ENCODE measurements at regions not wholly inside any gene's neighbourhood (a gene's known extent, or its start where the extent isn't known, plus 50 kb on each side); places are given as distances from the start of the nearest gene placed in this dataset.

- ChIA-PET CTCF (ENCODE audit: unreplicated experiment) (no interaction called here), POLR2A (no interaction called here)
- no peak for TF ChIP-seq EZH2phosphoT487 (IDR thresholded peaks at IDR 0.05; ENCODE audit: borderline replicate concordance, low read depth, low read length)
- TF ChIP-seq, protein P1, sequence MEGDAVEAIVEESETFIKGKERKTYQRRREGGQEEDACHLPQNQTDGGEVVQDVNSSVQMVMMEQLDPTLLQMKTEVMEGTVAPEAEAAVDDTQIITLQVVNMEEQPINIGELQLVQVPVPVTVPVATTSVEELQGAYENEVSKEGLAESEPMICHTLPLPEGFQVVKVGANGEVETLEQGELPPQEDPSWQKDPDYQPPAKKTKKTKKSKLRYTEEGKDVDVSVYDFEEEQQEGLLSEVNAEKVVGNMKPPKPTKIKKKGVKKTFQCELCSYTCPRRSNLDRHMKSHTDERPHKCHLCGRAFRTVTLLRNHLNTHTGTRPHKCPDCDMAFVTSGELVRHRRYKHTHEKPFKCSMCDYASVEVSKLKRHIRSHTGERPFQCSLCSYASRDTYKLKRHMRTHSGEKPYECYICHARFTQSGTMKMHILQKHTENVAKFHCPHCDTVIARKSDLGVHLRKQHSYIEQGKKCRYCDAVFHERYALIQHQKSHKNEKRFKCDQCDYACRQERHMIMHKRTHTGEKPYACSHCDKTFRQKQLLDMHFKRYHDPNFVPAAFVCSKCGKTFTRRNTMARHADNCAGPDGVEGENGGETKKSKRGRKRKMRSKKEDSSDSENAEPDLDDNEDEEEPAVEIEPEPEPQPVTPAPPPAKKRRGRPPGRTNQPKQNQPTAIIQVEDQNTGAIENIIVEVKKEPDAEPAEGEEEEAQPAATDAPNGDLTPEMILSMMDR (conservative IDR thresholded peaks at IDR 0.05; ENCODE audit: low read length): no peak
- Histone ChIP-seq H3K9me3 (ENCODE audit: low read length) (no peaks in the 10 kb centered on the region), H3K4me3 (ENCODE audit: low read depth, low read length, poor library complexity, severe bottlenecking) (no peak overlapping the region), H3K4me1 (ENCODE audit: insufficient read depth, low read length, poor library complexity, severe bottlenecking) (no peaks in the 10 kb centered on the region), H3K9me2 (ENCODE audit: insufficient read depth, low read length) (no peaks in the 10 kb centered on the region), H2AFZ (ENCODE audit: low read length) (no peak overlapping the region), H3K27ac (ENCODE audit: low read depth, low read length, poor library complexity, severe bottlenecking) (no peak overlapping the region), H3K36me3 (ENCODE audit: insufficient read depth, low read length) (no peaks in the 10 kb centered on the region), H3K79me2 (ENCODE audit: insufficient read depth, low read depth, low read length) (no peaks in the 10 kb centered on the region), H4K20me1 (ENCODE audit: insufficient read depth, low read length) (no peaks in the 10 kb centered on the region), H3K4me2 (ENCODE audit: low read length) (no peak overlapping the region)
- no peak for DNase-seq (ENCODE audit: low spot score)
- BruUV-seq (replicated peaks): no TSS peak
- intact Hi-C loops (cut with micrococcal nuclease; ENCODE audit: unreplicated experiment): no loop called here
These were observed 203.9 kb upstream of the PIK3C3 start for GRCh38 chr18:41751161-41751560.

GRCh38 chr18:41747723-41748242 is 207.3 kb upstream of the PIK3C3 start:
- no peak overlapping the region for H3K4me3 ChIP-seq (ENCODE audit: low read depth, low read length, poor library complexity, severe bottlenecking)
- no peak overlapping the region for H2AFZ ChIP-seq (ENCODE audit: low read length)
- TF ChIP-seq, protein P1 (conservative IDR thresholded peaks at IDR 0.05; ENCODE audit: low read length): no peak
- TF ChIP-seq EZH2phosphoT487 (IDR thresholded peaks at IDR 0.05; ENCODE audit: borderline replicate concordance, low read depth, low read length): no peak
- H3K27ac ChIP-seq (ENCODE audit: low read depth, low read length, poor library complexity, severe bottlenecking): no peak overlapping the region
- no peaks in the 10 kb centered on the region for H3K9me3 ChIP-seq (ENCODE audit: low read length)
- POLR2A ChIA-PET: no interaction called here
- no peak overlapping the region for H3K4me2 ChIP-seq (ENCODE audit: low read length)
- H4K20me1 ChIP-seq (ENCODE audit: insufficient read depth, low read length): no peaks in the 10 kb centered on the region
- H3K9me2 ChIP-seq (ENCODE audit: insufficient read depth, low read length): no peaks in the 10 kb centered on the region
- no peaks in the 10 kb centered on the region for H3K36me3 ChIP-seq (ENCODE audit: insufficient read depth, low read length)
- no TSS peak for BruUV-seq (replicated peaks)
- no peak for DNase-seq (ENCODE audit: low spot score)
- CTCF ChIA-PET (ENCODE audit: unreplicated experiment): no interaction called here
- intact Hi-C loops (cut with micrococcal nuclease; ENCODE audit: unreplicated experiment): no loop called here
- H3K79me2 ChIP-seq (ENCODE audit: insufficient read depth, low read depth, low read length): no peaks in the 10 kb centered on the region
- H3K4me1 ChIP-seq (ENCODE audit: insufficient read depth, low read length, poor library complexity, severe bottlenecking): no peaks in the 10 kb centered on the region

GRCh38 chr18:41745166-41746049 is 209.6 kb upstream of the PIK3C3 start:
- H3K36me3 ChIP-seq (ENCODE audit: insufficient read depth, low read length): no peaks in the 10 kb centered on the region
- no peaks in the 10 kb centered on the region for H3K9me2 ChIP-seq (ENCODE audit: insufficient read depth, low read length)
- no peaks in the 10 kb centered on the region for H3K79me2 ChIP-seq (ENCODE audit: insufficient read depth, low read depth, low read length)
- no peak overlapping the region for H3K4me2 ChIP-seq (ENCODE audit: low read length)
- ChIA-PET CTCF (ENCODE audit: unreplicated experiment) (no interaction called here), POLR2A (no interaction called here)
- H3K9me3 ChIP-seq (ENCODE audit: low read length): no peaks in the 10 kb centered on the region
- no peak overlapping the region for H2AFZ ChIP-seq (ENCODE audit: low read length)
- H3K4me1 ChIP-seq (ENCODE audit: insufficient read depth, low read length, poor library complexity, severe bottlenecking): no peaks in the 10 kb centered on the region
- no peaks in the 10 kb centered on the region for H4K20me1 ChIP-seq (ENCODE audit: insufficient read depth, low read length)
- no peak overlapping the region for H3K27ac ChIP-seq (ENCODE audit: low read depth, low read length, poor library complexity, severe bottlenecking)
- no peak for TF ChIP-seq EZH2phosphoT487 (IDR thresholded peaks at IDR 0.05; ENCODE audit: borderline replicate concordance, low read depth, low read length)
- TF ChIP-seq, protein P1 (conservative IDR thresholded peaks at IDR 0.05; ENCODE audit: low read length): peak; percentile 50
- peak; percentile 1 for DNase-seq (ENCODE audit: low spot score)
- intact Hi-C loops (cut with micrococcal nuclease; ENCODE audit: unreplicated experiment): no loop called here
- no TSS peak for BruUV-seq (replicated peaks)
- no peak overlapping the region for H3K4me3 ChIP-seq (ENCODE audit: low read depth, low read length, poor library complexity, severe bottlenecking)
